KMS-11 (cell line): ENCODE measurements at regions not wholly inside any gene's neighbourhood (a gene's known extent, or its start where the extent isn't known, plus 50 kb on each side); places are given as distances from the start of the nearest gene placed in this dataset.

Experiments used
- H2AFZ ChIP-seq: fragments of 200-600 bp; sonication (generic); 2 replicates; pipeline ENCODE4 v1.6.1; 2016; ENCODE audit warnings: antibody characterized with exemption, mixed run types, low read depth
- H3K27ac ChIP-seq: fragments of 200-600 bp; sonication (generic); 2 replicates; pipeline ENCODE4 v1.6.1; 2016; ENCODE audit warnings: mild to moderate bottlenecking, mixed run types
- H3K27me3 ChIP-seq: fragments of 200-600 bp; sonication (generic); 2 replicates; pipeline ENCODE4 v1.6.1; 2017; ENCODE audit warnings: mild to moderate bottlenecking, low read depth, mixed run types, moderate library complexity; ENCODE audit not compliant: insufficient read depth
- H3K36me3 ChIP-seq: fragments of 200-600 bp; sonication (generic); 2 replicates; pipeline ENCODE4 v1.6.1; 2017; ENCODE audit warnings: mild to moderate bottlenecking, mixed run types; ENCODE audit not compliant: insufficient read depth
- H3K4me1 ChIP-seq: fragments of 200-600 bp; sonication (generic); 2 replicates; pipeline ENCODE4 v1.6.1; 2016; ENCODE audit warnings: mild to moderate bottlenecking, low read depth, mixed run types; ENCODE audit not compliant: poor library complexity, severe bottlenecking
- H3K4me2 ChIP-seq: fragments of 200-600 bp; sonication (generic); 2 replicates; pipeline ENCODE4 v1.7.0; 2016; ENCODE audit warnings: mild to moderate bottlenecking, mixed run types
- H3K4me3 ChIP-seq: fragments of 200-600 bp; sonication (generic); IDR thresholded peaks from 2 replicates; pipeline ENCODE4 v1.6.1; 2017; ENCODE audit warnings: low read depth, low read length, mixed read lengths; ENCODE audit not compliant: insufficient read depth
- H3K79me2 ChIP-seq: fragments of 200-600 bp; sonication (generic); 2 replicates; pipeline ENCODE4 v1.6.1; 2016; ENCODE audit warnings: low read depth, mixed run types; ENCODE audit not compliant: insufficient read depth
- H3K9ac ChIP-seq: fragments of 200-600 bp; sonication (generic); 2 replicates; pipeline ENCODE4 v1.6.1; 2016; ENCODE audit warnings: mild to moderate bottlenecking, mixed run types
- H4K20me1 ChIP-seq: fragments of 200-600 bp; sonication (generic); 2 replicates; pipeline ENCODE4 v1.6.1; 2016; ENCODE audit warnings: mild to moderate bottlenecking, mixed run types; ENCODE audit not compliant: insufficient read depth
- TF ChIP-seq, protein P1 (sequence below): fragments of 200-600 bp; sonication (generic); conservative IDR thresholded peaks from 2 replicates; pipeline ENCODE4 v1.6.1; 2017; ENCODE audit warnings: low read depth, mild to moderate bottlenecking, antibody characterized with exemption, low read length, moderate library complexity, mixed read lengths

DNA sequence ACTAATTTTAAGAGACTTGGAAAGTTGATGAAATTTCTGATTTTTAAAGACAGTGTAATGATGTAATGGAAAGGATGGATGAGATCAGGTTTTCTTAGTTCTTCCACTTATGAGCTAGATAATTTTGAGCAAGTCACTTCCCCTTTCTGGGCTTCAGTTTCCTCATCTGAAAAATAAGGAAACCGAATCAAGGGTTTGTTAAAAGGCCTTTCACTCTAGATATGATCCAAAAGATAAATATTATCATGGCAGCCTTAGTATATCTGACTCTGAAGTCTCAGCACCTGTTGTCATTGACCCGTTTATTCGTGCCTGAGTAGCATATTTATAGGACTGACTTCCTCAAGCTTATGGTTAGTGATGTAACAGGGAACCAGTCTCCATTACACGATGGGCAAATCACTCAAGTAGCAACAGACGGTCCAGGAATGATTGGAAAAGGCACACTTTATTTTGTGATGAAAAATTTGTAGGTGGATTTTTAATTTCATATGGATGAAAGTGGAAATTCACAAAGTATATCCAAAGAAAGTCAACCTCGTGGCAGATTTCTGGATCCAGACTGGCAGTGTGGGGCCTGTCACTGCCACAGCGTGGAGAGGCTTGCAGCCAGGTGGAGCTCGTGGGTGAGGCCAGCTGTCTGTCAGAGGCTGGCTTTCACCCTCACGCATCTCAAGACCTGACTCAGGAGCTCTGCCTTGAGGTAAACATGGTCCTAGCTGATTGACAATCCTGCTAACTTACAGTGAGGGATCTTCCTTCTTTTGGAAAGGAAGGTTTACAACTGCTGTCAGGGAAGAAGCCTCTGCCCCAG lies 137.9 kb upstream of the CXCR4 start:
- no peak overlapping the region for H3K4me3 ChIP-seq

DNA sequence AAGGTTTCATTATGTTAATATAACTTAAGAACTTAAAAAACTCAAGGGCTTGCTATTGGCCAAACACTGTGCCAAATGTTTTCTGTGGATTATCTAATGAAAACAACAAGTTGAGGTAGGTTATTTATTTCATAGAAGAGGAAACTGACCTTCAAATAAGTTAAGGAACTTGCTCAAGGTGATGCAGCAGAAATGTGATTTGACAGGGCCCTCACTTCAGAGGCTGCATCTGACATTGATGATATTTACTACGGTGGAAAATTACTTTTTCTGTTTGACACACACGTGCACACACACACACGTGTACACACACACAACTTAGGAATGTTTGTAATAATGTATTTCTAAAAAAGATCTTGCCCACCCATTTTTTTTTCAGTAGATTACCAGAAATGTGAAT lies 137.2 kb upstream of the CXCR4 start:
- Histone ChIP-seq H3K79me2 (no peaks in the 10 kb centered on the region), H3K27me3 (no peaks in the 10 kb centered on the region), H3K36me3 (no peaks in the 10 kb centered on the region), H3K27ac (no peak overlapping the region), H2AFZ (no peak overlapping the region), H3K9ac (no peak overlapping the region), H4K20me1 (no peaks in the 10 kb centered on the region), H3K4me1 (no peaks in the 10 kb centered on the region), H3K4me2 (no peak overlapping the region), H3K4me3 (no peak overlapping the region)
- TF ChIP-seq, protein P1, sequence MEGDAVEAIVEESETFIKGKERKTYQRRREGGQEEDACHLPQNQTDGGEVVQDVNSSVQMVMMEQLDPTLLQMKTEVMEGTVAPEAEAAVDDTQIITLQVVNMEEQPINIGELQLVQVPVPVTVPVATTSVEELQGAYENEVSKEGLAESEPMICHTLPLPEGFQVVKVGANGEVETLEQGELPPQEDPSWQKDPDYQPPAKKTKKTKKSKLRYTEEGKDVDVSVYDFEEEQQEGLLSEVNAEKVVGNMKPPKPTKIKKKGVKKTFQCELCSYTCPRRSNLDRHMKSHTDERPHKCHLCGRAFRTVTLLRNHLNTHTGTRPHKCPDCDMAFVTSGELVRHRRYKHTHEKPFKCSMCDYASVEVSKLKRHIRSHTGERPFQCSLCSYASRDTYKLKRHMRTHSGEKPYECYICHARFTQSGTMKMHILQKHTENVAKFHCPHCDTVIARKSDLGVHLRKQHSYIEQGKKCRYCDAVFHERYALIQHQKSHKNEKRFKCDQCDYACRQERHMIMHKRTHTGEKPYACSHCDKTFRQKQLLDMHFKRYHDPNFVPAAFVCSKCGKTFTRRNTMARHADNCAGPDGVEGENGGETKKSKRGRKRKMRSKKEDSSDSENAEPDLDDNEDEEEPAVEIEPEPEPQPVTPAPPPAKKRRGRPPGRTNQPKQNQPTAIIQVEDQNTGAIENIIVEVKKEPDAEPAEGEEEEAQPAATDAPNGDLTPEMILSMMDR = no peak

More for the DNA sequence above, 137.9 kb upstream of the CXCR4 start:
- Histone ChIP-seq H3K27ac (no peak overlapping the region), H3K4me1 (no peaks in the 10 kb centered on the region), H3K27me3 (no peaks in the 10 kb centered on the region), H2AFZ (no peak overlapping the region), H3K4me2 (no peak overlapping the region), H3K79me2 (no peaks in the 10 kb centered on the region), H3K9ac (no peak overlapping the region), H3K36me3 (no peaks in the 10 kb centered on the region), H4K20me1 (no peaks in the 10 kb centered on the region)
- TF ChIP-seq, protein P1 = no peak

DNA sequence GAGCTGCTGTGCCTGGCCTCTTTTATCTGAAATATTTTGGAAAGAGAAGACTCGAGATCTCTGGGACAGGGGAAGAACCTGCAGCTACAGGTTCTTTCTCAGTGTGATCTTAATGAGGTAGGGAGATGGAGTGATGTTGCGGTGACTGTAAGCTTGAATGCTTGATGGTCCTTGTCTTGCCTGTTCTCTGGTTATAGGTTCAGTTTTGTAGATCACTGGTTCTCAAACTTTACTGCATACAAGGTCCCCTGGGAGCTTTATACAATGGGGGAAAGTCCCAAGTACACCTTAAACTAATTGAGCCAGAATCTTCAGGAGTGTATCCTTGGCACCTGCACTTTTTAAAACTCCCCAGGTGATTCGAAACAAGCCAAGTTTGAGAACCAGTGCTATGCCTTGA lies 136.7 kb upstream of the CXCR4 start:
- Histone ChIP-seq H3K4me2 (no peak overlapping the region), H3K9ac (no peak overlapping the region), H3K36me3 (no peaks in the 10 kb centered on the region), H3K4me1 (no peaks in the 10 kb centered on the region), H4K20me1 (no peaks in the 10 kb centered on the region), H2AFZ (no peak overlapping the region), H3K4me3 (no peak overlapping the region), H3K79me2 (no peaks in the 10 kb centered on the region), H3K27ac (no peak overlapping the region), H3K27me3 (no peaks in the 10 kb centered on the region)
- TF ChIP-seq, protein P1 = no peak

DNA sequence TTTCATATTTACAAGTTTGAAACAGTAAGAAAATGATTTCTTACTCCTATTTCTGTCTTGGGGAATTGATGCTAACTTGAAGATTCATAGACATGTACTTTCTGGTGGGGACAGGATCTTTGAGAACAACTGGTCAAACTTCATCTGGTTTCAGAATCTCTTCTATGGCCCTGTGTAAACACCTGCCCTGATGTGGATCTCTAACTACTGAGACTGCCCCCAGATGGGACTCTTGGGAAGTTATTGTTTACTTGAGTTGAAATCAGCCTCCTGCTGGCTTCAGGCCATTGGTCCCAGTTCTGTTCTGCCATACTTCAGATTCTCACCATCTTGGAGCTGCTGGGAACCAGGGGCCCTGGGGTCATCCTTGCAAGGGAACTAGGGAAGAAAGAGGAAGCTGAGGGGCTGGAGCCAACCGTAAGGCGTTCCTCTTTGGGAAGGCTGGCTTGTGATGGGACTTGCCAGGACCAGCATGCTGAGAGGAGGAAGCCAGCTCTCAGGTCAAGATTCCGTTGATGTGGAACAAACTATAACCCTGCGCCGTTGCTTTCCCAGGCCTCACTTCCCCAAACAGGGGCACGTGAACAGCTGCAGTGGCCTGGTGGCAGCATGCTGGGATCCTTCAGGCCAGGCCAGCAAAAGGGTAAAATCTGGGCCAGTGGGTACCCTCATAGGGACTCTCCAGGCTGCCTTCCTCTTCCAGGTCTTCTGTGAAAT lies 135.5 kb upstream of the CXCR4 start:
- no peaks in the 10 kb centered on the region for H3K4me1 ChIP-seq
- no peaks in the 10 kb centered on the region for H3K79me2 ChIP-seq
- no peaks in the 10 kb centered on the region for H3K27me3 ChIP-seq
- no peak overlapping the region for H3K9ac ChIP-seq
- no peak overlapping the region for H2AFZ ChIP-seq
- H3K4me3 ChIP-seq = no peak overlapping the region
- no peaks in the 10 kb centered on the region for H4K20me1 ChIP-seq
- H3K4me2 ChIP-seq = no peak overlapping the region
- TF ChIP-seq, protein P1 = no peak
- H3K36me3 ChIP-seq = no peaks in the 10 kb centered on the region
- H3K27ac ChIP-seq = no peak overlapping the region
